ENCODE measurements at regions not wholly inside any gene's neighbourhood (a gene's known extent, or its start where the extent isn't known, plus 50 kb on each side); places are given as distances from the start of the nearest gene placed in this dataset.

DNA sequence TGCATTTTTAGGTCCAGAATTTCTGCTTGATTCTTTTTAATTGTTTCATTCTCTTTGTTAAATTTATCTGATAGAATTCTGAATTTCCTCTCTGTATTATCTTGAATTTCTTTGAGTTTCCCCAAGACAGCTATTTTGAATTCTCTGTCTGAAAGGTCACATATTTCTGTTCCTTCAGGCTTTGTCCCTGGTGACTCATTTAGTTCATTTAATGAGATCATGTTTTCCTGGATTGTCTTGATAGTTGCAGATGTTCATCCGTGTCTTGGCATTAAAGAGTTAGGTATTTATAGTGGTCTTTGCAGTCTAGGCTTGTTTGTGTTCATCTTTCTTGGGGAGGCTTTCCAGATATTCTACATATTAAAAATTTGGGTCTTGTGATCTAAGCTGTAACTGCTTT is 694.8 kb upstream of the CCDC179 start:
- H3K27ac ChIP-seq, result no peak overlapping the region
- TF ChIP-seq ZFX (IDR thresholded peaks at IDR 0.05), result no peak
- TF ChIP-seq, protein P1, sequence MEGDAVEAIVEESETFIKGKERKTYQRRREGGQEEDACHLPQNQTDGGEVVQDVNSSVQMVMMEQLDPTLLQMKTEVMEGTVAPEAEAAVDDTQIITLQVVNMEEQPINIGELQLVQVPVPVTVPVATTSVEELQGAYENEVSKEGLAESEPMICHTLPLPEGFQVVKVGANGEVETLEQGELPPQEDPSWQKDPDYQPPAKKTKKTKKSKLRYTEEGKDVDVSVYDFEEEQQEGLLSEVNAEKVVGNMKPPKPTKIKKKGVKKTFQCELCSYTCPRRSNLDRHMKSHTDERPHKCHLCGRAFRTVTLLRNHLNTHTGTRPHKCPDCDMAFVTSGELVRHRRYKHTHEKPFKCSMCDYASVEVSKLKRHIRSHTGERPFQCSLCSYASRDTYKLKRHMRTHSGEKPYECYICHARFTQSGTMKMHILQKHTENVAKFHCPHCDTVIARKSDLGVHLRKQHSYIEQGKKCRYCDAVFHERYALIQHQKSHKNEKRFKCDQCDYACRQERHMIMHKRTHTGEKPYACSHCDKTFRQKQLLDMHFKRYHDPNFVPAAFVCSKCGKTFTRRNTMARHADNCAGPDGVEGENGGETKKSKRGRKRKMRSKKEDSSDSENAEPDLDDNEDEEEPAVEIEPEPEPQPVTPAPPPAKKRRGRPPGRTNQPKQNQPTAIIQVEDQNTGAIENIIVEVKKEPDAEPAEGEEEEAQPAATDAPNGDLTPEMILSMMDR (conservative IDR thresholded peaks at IDR 0.05), result no peak

DNA sequence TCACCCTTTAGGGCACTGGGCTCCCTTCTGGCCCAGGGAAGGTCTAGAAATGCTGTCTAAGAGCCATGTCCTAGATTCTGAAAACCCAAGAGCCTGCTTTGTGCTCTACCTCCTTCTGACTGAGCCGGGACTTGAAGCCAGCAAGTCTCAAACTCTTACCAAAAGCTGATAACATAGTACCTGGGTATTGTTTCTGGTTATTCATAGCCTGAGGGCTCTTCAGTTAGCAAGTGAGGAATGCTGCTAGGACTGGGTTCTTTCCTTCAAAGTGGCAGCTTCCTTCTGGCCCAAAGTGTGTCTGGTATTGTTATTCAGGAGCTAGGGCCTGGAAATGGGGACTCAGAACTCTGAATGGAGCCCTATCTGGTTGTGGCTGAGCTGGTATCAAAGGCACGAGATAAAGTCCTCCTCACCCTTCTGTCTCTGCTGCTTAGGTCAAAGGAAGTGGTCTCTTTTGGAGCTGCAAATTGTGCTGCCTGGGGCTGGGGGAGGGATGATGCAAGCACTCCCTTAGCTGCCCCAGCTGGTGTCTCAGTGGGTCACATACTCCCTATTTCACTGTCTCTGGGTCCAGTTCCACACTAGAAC is 696.0 kb upstream of the CCDC179 start:
- TF ChIP-seq, protein P1 (conservative IDR thresholded peaks at IDR 0.05), result no peak
- no peak overlapping the region for H3K27ac ChIP-seq

DNA sequence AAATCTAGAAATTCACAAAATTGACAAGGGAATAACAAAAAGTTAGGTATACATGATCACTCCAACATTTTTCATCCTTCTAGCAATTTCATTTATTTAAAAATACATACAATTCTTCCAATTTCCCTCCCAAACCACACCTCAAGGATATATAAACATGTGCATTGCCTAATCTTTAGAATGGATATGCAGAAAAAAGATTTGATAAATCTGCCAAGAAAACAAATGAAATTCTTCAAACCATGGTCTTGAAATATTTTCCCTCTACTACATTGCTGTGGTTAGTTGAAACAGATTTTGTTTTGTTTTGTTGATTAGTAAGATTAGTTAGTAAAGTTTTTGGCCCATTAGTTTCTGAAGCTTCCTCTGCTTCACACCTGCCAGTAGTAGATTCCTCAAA is 703.3 kb upstream of the CCDC179 start:
- no peak for TF ChIP-seq ZFX (IDR thresholded peaks at IDR 0.05)
- TF ChIP-seq, protein P1 (conservative IDR thresholded peaks at IDR 0.05), result no peak
- no peak overlapping the region for H3K27ac ChIP-seq

DNA sequence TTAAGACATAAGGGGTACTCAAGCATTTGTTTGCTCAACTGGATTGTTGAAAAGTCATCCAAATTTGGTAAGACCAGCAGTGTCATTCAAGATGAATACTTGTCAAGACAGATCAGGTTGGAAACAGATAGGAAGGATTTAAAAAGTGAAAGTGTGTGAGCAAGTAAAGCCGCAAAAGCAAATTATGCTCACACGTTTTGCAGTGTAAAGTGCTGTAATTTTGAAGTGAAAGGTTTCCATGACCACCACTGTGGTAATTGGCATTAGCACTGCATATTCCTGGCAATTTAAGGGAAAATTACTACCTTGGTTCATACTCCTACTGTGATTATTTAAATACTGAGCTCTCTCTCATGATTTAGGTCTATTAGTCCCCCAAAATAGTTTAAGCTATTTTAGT is 704.1 kb upstream of the CCDC179 start:
- H3K27ac ChIP-seq, result no peak overlapping the region
- TF ChIP-seq, protein P1 (conservative IDR thresholded peaks at IDR 0.05), result no peak
- TF ChIP-seq ZFX (IDR thresholded peaks at IDR 0.05), result no peak

DNA sequence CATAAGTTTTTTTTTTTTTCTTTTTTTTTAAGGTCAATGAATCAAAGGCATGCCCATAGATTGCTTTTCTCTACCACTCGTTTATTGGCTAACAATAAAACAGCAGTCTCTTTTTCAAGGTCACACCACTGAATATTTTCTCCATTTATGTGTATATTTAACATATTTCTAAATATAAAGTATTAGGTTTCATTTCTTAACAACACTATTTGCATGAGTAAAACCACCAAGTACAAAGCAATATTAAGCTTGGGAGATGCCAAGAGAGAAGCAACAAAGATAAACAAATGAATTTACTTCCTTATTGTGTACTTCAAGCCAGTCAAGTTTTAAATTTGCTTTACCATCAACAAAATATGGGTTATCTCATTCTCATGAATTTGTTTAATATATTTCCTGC is 708.9 kb upstream of the CCDC179 start:
- H3K27ac ChIP-seq, result no peak overlapping the region
- TF ChIP-seq, protein P1 (conservative IDR thresholded peaks at IDR 0.05), result no peak
- TF ChIP-seq ZFX (IDR thresholded peaks at IDR 0.05), result no peak

DNA sequence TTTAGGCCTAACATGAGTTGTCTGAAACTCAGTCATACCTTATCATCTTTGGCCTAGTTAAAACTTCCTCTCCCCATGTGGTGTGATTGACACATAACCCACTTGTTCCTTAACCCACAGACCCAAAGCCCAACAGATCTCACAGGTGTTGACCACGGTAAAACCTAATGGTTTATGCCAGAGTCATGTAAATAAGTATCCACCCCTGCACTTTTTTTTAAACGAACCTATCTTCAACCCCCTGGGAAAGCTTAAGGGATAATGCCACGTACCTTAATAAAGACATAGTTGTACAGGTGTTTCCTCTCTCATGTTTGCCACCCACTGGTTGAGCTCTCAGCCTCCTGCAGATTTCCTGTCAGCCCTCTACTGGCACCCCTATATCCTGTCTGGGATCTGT is 709.3 kb upstream of the CCDC179 start:
- H3K27ac ChIP-seq, result no peak overlapping the region; the same call in 1 of the 2 replicates
- TF ChIP-seq, protein P1 (conservative IDR thresholded peaks at IDR 0.05), result no peak
- no peak for TF ChIP-seq ZFX (IDR thresholded peaks at IDR 0.05)

DNA sequence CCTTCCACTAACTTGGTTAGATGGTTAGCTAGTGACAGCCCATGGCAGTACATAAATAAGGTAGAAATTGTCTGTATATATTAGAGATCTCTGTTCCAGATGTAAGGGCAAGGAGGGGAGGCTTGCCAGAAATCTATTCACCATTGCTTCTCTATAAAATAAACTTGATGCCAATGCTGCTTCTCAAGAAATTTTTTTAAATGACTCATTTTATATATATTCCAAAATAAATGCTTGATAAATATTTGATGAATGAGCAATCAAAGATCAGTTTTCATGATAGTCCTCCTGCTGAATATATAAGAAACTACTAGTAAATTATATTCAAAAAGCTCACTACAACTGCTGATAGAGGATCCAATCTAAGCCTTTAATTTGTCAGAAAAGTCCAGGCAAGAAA is 710.6 kb upstream of the CCDC179 start:
- TF ChIP-seq, protein P1 (conservative IDR thresholded peaks at IDR 0.05), result no peak
- TF ChIP-seq ZFX (IDR thresholded peaks at IDR 0.05), result no peak
- no peak overlapping the region for H3K27ac ChIP-seq

Measured in C4-2B (cell line).